Liver (tissue), 3 donors: ENCODE measurements at regions not wholly inside any gene's neighbourhood (a gene's known extent, or its start where the extent isn't known, plus 50 kb on each side); places are given as distances from the start of the nearest gene placed in this dataset.

Experiments used
- RAD21 ChIP-seq, 2 donors: IDR thresholded peaks; 2 replicates each; pipeline ENCODE4 v1.6.1; 2016; ENCODE audit warnings: antibody characterized with exemption in 2 of 2, mild to moderate bottlenecking in 2 of 2
- SP1 ChIP-seq: IDR thresholded peaks from 2 replicates; pipeline ENCODE4 v1.6.1; 2018; ENCODE audit warnings: antibody characterized with exemption, mild to moderate bottlenecking
- TAF1 ChIP-seq: conservative IDR thresholded peaks from 2 replicates; pipeline ENCODE4 v1.6.1; 2016; ENCODE audit warnings: antibody characterized with exemption, mild to moderate bottlenecking
- YY1 ChIP-seq: IDR thresholded peaks from 2 replicates; pipeline ENCODE4 v1.6.1; 2016; ENCODE audit warnings: antibody characterized with exemption, mild to moderate bottlenecking
- TF ChIP-seq, protein P1 (sequence below): IDR thresholded peaks from 2 replicates; pipeline ENCODE4 v1.6.1; 2016; ENCODE audit warnings: antibody characterized with exemption
- TF ChIP-seq, protein P2 (sequence below): fragments of 150-350 bp; IDR thresholded peaks from 2 replicates; pipeline ENCODE4 v1.5.1; 2017; ENCODE audit warnings: improper control_type of control experiment, low read depth, low read length; ENCODE audit not compliant: missing input control
- TF ChIP-seq, protein P3 (sequence below): IDR thresholded peaks from 2 replicates; pipeline ENCODE4 v1.6.1; 2016; ENCODE audit warnings: antibody characterized with exemption
- TF ChIP-seq, protein P4 (sequence below): IDR thresholded peaks from 2 replicates; pipeline ENCODE4 v1.6.1; 2016; ENCODE audit warnings: antibody characterized with exemption, mild to moderate bottlenecking
- donor health status: healthy.
- donor health status: healthy.

DNA sequence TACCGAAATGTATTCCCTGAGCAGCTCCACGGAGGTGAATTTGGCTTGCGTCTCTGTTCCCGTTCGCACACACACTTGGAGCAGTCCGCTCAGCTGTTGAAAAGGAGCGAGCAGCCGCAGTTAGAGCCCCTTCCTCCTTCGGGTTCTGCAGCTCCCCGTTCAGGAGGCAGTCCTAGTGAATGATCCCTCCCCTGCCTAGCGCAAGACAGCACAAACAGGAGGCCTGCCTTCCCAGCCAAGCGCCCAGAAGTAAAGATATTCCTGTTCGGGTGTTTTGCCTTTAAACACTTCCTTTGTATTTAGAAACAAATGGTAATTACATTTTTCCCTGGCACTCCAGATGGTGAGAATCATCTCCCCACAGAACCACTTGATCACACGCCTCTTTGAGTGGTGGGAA lies 64.7 kb downstream of the ABCC12 start:
- TF ChIP-seq, protein P1, sequence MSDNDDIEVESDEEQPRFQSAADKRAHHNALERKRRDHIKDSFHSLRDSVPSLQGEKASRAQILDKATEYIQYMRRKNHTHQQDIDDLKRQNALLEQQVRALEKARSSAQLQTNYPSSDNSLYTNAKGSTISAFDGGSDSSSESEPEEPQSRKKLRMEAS = no peak
- TF ChIP-seq, protein P2, sequence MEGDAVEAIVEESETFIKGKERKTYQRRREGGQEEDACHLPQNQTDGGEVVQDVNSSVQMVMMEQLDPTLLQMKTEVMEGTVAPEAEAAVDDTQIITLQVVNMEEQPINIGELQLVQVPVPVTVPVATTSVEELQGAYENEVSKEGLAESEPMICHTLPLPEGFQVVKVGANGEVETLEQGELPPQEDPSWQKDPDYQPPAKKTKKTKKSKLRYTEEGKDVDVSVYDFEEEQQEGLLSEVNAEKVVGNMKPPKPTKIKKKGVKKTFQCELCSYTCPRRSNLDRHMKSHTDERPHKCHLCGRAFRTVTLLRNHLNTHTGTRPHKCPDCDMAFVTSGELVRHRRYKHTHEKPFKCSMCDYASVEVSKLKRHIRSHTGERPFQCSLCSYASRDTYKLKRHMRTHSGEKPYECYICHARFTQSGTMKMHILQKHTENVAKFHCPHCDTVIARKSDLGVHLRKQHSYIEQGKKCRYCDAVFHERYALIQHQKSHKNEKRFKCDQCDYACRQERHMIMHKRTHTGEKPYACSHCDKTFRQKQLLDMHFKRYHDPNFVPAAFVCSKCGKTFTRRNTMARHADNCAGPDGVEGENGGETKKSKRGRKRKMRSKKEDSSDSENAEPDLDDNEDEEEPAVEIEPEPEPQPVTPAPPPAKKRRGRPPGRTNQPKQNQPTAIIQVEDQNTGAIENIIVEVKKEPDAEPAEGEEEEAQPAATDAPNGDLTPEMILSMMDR = no peak
- TF ChIP-seq, protein P3, sequence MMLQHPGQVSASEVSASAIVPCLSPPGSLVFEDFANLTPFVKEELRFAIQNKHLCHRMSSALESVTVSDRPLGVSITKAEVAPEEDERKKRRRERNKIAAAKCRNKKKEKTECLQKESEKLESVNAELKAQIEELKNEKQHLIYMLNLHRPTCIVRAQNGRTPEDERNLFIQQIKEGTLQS = no peak
- no peak for TF ChIP-seq SP1
- TF ChIP-seq YY1 = no peak
- no peak for TF ChIP-seq RAD21 (IDR thresholded peaks at IDR 0.05)
- no peak for TF ChIP-seq TAF1
- TF ChIP-seq, protein P4, sequence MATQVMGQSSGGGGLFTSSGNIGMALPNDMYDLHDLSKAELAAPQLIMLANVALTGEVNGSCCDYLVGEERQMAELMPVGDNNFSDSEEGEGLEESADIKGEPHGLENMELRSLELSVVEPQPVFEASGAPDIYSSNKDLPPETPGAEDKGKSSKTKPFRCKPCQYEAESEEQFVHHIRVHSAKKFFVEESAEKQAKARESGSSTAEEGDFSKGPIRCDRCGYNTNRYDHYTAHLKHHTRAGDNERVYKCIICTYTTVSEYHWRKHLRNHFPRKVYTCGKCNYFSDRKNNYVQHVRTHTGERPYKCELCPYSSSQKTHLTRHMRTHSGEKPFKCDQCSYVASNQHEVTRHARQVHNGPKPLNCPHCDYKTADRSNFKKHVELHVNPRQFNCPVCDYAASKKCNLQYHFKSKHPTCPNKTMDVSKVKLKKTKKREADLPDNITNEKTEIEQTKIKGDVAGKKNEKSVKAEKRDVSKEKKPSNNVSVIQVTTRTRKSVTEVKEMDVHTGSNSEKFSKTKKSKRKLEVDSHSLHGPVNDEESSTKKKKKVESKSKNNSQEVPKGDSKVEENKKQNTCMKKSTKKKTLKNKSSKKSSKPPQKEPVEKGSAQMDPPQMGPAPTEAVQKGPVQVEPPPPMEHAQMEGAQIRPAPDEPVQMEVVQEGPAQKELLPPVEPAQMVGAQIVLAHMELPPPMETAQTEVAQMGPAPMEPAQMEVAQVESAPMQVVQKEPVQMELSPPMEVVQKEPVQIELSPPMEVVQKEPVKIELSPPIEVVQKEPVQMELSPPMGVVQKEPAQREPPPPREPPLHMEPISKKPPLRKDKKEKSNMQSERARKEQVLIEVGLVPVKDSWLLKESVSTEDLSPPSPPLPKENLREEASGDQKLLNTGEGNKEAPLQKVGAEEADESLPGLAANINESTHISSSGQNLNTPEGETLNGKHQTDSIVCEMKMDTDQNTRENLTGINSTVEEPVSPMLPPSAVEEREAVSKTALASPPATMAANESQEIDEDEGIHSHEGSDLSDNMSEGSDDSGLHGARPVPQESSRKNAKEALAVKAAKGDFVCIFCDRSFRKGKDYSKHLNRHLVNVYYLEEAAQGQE = no peak
